ENCODE measurements at regions not wholly inside any gene's neighbourhood (a gene's known extent, or its start where the extent isn't known, plus 50 kb on each side); places are given as distances from the start of the nearest gene placed in this dataset.

GRCh38 chr15:60213377-60214000 is 184.3 kb downstream of the ANXA2 start:
- Histone ChIP-seq H3K27ac (ENCODE audit: extremely low read depth, low read depth, low read length) (no peak overlapping the region), H2AFZ (ENCODE audit: low read depth, low read length) (no peak overlapping the region), H3K27me3 (ENCODE audit: control insufficient read depth in 2 of 2, insufficient read depth in 2 of 2, low read length in 2 of 2) (no peaks in the 10 kb centered on the region), H4K20me1 (replicated peaks; ENCODE audit: control insufficient read depth, insufficient read depth, low read length) (no peaks in the 10 kb centered on the region), H3K9ac (ENCODE audit: insufficient read depth in 1 of 2, low read depth in 2 of 2, low read length in 2 of 2) (no peak overlapping the region), H3K9me3 (replicated peaks; ENCODE audit: control insufficient read depth, insufficient read depth, low read depth, low read length) (no peaks in the 10 kb centered on the region), H3K36me3 (ENCODE audit: control insufficient read depth, insufficient read depth, low read length) (no peaks in the 10 kb centered on the region), H3K4me2 (ENCODE audit: insufficient read depth, low read length) (no peak overlapping the region), H3K79me2 (ENCODE audit: control insufficient read depth, insufficient read depth, low read length) (no peaks in the 10 kb centered on the region), H3K9me1 (ENCODE audit: control insufficient read depth, insufficient read depth, low read length) (no peaks in the 10 kb centered on the region), H3K4me3 (no peak overlapping the region), H3K4me1 (replicated peaks in 1 of 2; ENCODE audit: control insufficient read depth in 2 of 2, insufficient read depth in 2 of 2, low read length in 2 of 2) (no peaks in the 10 kb centered on the region)
- BruUV-seq (replicated peaks), result no TSS peak
- ChIA-PET POLR2A (no interaction called here), CTCF (ENCODE audit: low intra/inter-chr PET ratio) (no interaction called here)
- TF ChIP-seq TOE1 (IDR thresholded peaks at IDR 0.05; ENCODE audit: borderline replicate concordance), result no peak
- TF ChIP-seq TOE1 (CRISPR knock-in tag; IDR thresholded peaks at IDR 0.05; ENCODE audit: borderline replicate concordance, low read depth), result no peak
- no peak for TF ChIP-seq ZNF830 (CRISPR knock-in tag; IDR thresholded peaks at IDR 0.05)
- no peak for TF ChIP-seq FIP1L1 (IDR thresholded peaks at IDR 0.05; ENCODE audit: low read depth, low read length, poor library complexity, severe bottlenecking)
- TF ChIP-seq HDAC2 (IDR thresholded peaks at IDR 0.05), result no peak
- TF ChIP-seq ZBTB43 (CRISPR knock-in tag; IDR thresholded peaks at IDR 0.05), result no peak
- intact Hi-C loops (cut with micrococcal nuclease), result no loop called here
- 0% methylated on average over 3 of the region's 3 CpGs for WGBS (ENCODE audit: insufficient coverage, low coverage, missing lambda C conversion rate)
- FAIRE-seq (no peak), DNase-seq (ENCODE audit: extremely low read depth in 1 of 4, low spot score in 3 of 4) (no peak), ATAC-seq (no peak)
- in situ Hi-C loops (cut with MboI), result no loop called here

All from K562 (cell line).